ENCODE measurements at regions not wholly inside any gene's neighbourhood (a gene's known extent, or its start where the extent isn't known, plus 50 kb on each side); places are given as distances from the start of the nearest gene placed in this dataset.
"Not testable (repeated sequence)": the region's sequence is repeated elsewhere in the genome, so short reads cannot be mapped to it uniquely, and the experiment has no call there.

DNA sequence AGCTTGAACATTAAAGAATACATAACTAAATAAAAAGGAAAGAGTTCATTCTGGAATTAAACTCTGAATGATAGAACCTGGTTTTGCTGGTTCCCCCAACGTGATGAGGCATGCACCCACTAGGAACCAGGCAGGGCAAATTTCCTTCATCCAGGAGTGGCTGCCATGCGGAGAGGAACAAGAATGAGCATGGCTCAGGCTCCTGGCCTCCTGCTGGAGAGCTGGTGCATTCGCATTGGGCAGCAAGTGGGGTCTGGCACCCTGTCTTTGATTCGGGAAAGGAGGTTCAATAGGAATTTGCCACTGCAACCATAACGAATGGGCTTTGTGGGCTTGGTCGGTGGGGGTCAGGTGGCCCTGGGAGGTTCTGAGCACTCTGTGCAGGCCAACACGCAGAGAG lies 169.8 kb upstream of the TENM4 start:
- no peaks in the 10 kb centered on the region for H3K4me1 ChIP-seq (ENCODE audit: control insufficient read depth in 3 of 3, insufficient read depth in 3 of 3, low read length in 3 of 3)
- H3K27ac ChIP-seq (ENCODE audit: low read depth, low read length): no peak overlapping the region
- no peaks in the 10 kb centered on the region for H3K27me3 ChIP-seq (ENCODE audit: control insufficient read depth in 3 of 3, insufficient read depth in 3 of 3, low read length in 3 of 3)
- no peak overlapping the region for H3K4me3 ChIP-seq (ENCODE audit: low read length in 3 of 3)
- no peaks in the 10 kb centered on the region for H3K9me3 ChIP-seq (ENCODE audit: control insufficient read depth in 3 of 3, low read length in 3 of 3)
- no peaks in the 10 kb centered on the region for H3K36me3 ChIP-seq (ENCODE audit: control insufficient read depth in 3 of 3, insufficient read depth in 3 of 3, low read length in 3 of 3)
- no peak overlapping the region for H3K9ac ChIP-seq (ENCODE audit: low read depth in 1 of 3, low read length in 3 of 3)

DNA sequence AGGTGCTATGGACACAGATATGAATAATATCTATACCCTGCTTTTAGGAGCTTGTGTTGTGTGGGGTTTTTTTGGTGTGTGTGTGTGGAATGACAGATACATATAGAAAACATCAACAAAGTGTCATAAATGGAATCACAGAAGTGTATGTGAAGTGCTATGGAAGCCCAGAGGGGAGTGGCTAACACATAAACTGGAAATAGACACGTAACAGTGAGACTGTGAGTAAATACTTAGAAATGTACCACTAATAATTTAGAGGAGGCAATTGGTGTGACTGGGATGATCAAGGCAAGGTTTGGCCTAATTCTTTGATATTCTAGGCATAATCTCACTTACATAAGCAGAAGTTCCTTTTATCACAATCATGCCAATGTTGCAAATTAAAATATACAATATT lies 169.3 kb upstream of the TENM4 start:
- Histone ChIP-seq H3K4me1 (ENCODE audit: control insufficient read depth in 3 of 3, insufficient read depth in 3 of 3, low read length in 3 of 3) (no peaks in the 10 kb centered on the region), H3K36me3 (ENCODE audit: control insufficient read depth in 3 of 3, insufficient read depth in 3 of 3, low read length in 3 of 3) (no peaks in the 10 kb centered on the region), H3K27me3 (ENCODE audit: control insufficient read depth in 3 of 3, insufficient read depth in 3 of 3, low read length in 3 of 3) (no peaks in the 10 kb centered on the region), H3K9ac (ENCODE audit: low read depth in 1 of 3, low read length in 3 of 3) (no peak overlapping the region), H3K27ac (ENCODE audit: low read depth, low read length) (no peak overlapping the region), H3K4me3 (ENCODE audit: low read length in 3 of 3) (no peak overlapping the region), H3K9me3 (ENCODE audit: control insufficient read depth in 3 of 3, low read length in 3 of 3) (no peaks in the 10 kb centered on the region)

DNA sequence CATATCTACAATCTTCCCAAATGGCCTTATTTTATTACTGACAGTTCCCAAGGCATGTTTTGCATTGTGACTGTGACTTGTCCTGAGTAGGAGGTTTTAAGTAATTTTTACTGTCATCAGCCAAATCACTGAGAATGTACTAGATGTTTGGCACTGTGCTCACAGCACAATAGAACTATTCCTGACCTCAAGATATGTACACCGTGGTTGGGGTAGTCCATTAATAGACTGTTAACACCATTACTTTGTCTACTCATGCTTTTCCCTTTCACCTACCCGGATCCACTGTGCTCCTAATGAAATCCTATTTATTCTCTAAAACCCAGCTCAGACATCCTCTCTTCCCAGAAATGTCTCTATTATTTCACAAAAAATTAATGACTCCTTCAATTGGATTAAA lies 168.7 kb upstream of the TENM4 start:
- Histone ChIP-seq H3K4me3 (ENCODE audit: low read length in 3 of 3) (no peak overlapping the region), H3K9me3 (ENCODE audit: control insufficient read depth in 3 of 3, low read length in 3 of 3) (no peaks in the 10 kb centered on the region), H3K27me3 (ENCODE audit: control insufficient read depth in 3 of 3, insufficient read depth in 3 of 3, low read length in 3 of 3) (no peaks in the 10 kb centered on the region), H3K36me3 (ENCODE audit: control insufficient read depth in 3 of 3, insufficient read depth in 3 of 3, low read length in 3 of 3) (no peaks in the 10 kb centered on the region), H3K27ac (ENCODE audit: low read depth, low read length) (no peak overlapping the region), H3K9ac (ENCODE audit: low read depth in 1 of 3, low read length in 3 of 3) (no peak overlapping the region), H3K4me1 (ENCODE audit: control insufficient read depth in 3 of 3, insufficient read depth in 3 of 3, low read length in 3 of 3) (no peaks in the 10 kb centered on the region)

DNA sequence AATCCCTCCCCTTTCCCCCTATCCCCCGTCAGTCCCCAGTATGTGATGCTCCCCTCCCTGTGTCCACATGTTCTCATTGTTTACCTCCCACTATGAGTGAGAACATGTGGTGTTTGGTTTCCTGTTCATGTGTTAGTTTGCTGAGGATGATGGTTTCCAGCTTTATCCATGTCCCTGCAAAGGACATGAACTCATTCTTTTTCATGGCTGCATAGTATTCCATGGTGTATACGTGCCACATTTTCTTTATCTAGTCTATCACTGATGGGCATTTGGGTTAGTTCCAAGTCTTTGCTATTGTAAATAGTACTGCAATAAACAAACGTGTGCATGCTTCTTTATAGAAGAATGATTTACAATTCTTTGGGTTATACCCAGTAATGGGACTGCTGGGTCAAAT lies 165.6 kb upstream of the TENM4 start:
- H3K4me1 ChIP-seq (ENCODE audit: control insufficient read depth in 3 of 3, insufficient read depth in 3 of 3, low read length in 3 of 3); H3K36me3 ChIP-seq (ENCODE audit: control insufficient read depth in 3 of 3, insufficient read depth in 3 of 3, low read length in 3 of 3); H3K27me3 ChIP-seq (ENCODE audit: control insufficient read depth in 3 of 3, insufficient read depth in 3 of 3, low read length in 3 of 3); H3K4me3 ChIP-seq (ENCODE audit: low read length in 3 of 3); H3K27ac ChIP-seq (ENCODE audit: low read depth, low read length); H3K9me3 ChIP-seq (ENCODE audit: control insufficient read depth in 3 of 3, low read length in 3 of 3); H3K9ac ChIP-seq (ENCODE audit: low read depth in 1 of 3, low read length in 3 of 3): not testable (repeated sequence)

DNA sequence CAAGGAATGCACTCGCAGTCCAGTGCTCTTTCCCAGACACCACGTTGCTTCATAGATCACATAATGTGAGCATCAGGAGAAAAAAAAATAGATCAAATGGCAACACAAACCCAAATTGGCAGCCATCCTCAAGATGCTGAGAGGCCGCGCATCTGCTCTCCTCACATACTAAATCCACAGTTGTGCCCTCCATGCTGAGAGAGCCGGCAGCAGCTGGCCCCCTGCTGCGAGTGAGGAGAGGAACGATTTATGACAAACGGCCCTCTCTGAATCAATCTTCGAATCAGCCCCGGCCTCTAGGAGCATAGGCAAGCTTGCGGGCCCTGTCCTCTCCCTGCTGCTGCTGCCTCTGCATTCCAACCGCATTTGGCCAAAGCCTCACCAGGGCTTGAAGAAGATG lies 159.9 kb upstream of the TENM4 start:
- peaks cover 0 to 3% (median 0%) of the 10 kb centered on the region in 3 donors for H3K9me3 ChIP-seq (ENCODE audit: control insufficient read depth in 3 of 3, low read length in 3 of 3)
- H3K4me1 ChIP-seq (ENCODE audit: control insufficient read depth in 3 of 3, insufficient read depth in 3 of 3, low read length in 3 of 3): no peaks in the 10 kb centered on the region
- peaks cover 0 to 3% (median 0%) of the 10 kb centered on the region in 3 donors for H3K27me3 ChIP-seq (ENCODE audit: control insufficient read depth in 3 of 3, insufficient read depth in 3 of 3, low read length in 3 of 3)
- no peak overlapping the region for H3K27ac ChIP-seq (ENCODE audit: low read depth, low read length)
- no peaks in the 10 kb centered on the region for H3K36me3 ChIP-seq (ENCODE audit: control insufficient read depth in 3 of 3, insufficient read depth in 3 of 3, low read length in 3 of 3)
- no peak overlapping the region for H3K9ac ChIP-seq (ENCODE audit: low read depth in 1 of 3, low read length in 3 of 3)
- no peak overlapping the region for H3K4me3 ChIP-seq (ENCODE audit: low read length in 3 of 3)

DNA sequence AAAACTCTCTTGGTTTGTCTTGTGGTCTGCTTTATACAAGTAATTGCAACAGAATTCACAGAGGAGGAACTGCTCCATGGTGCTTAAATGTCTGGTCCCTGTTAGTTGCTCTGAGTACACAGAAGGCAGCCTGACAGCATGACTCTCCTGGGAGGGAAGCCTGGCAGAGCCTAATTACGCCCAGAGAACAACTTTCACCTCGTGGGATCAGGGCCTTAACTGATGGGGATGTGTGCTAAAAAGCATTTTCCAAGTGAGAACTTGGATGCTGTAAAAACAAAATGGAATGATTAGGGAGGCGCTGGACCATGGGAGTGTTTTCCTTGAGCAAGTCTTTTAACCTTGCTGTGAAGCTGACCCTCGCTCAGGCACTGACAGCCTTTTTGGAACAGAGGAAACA lies 154.0 kb upstream of the TENM4 start:
- no peak overlapping the region for H3K4me3 ChIP-seq (ENCODE audit: low read length in 3 of 3)
- H3K36me3 ChIP-seq (ENCODE audit: control insufficient read depth in 3 of 3, insufficient read depth in 3 of 3, low read length in 3 of 3): no peaks in the 10 kb centered on the region
- no peak overlapping the region for H3K27ac ChIP-seq (ENCODE audit: low read depth, low read length)
- no peaks in the 10 kb centered on the region for H3K27me3 ChIP-seq (ENCODE audit: control insufficient read depth in 3 of 3, insufficient read depth in 3 of 3, low read length in 3 of 3)
- H3K4me1 ChIP-seq (ENCODE audit: control insufficient read depth in 3 of 3, insufficient read depth in 3 of 3, low read length in 3 of 3): no peaks in the 10 kb centered on the region
- peaks cover 0 to 3% (median 0%) of the 10 kb centered on the region in 3 donors for H3K9me3 ChIP-seq (ENCODE audit: control insufficient read depth in 3 of 3, low read length in 3 of 3)
- no peak overlapping the region for H3K9ac ChIP-seq (ENCODE audit: low read depth in 1 of 3, low read length in 3 of 3)

DNA sequence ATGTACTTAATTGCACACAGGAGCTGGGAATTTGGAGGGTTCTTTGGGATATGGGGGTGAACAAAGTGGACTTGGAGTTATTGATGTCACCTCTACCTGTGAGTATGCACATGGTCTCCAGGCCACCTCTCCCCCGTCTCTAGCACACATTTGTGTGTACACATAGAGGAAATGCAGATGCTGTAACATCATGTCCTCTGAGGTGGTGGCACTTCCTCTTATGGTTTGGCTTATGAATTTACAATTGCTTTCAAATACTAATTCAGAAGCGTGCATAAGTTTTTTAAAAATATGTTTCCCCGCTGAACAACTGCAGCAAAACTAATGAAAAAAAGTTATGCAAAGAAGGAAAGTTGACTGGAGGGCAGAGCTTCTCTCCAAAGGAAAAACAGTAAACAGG lies 152.0 kb upstream of the TENM4 start:
- no peaks in the 10 kb centered on the region for H3K9me3 ChIP-seq (ENCODE audit: control insufficient read depth in 3 of 3, low read length in 3 of 3)
- no peak overlapping the region for H3K27ac ChIP-seq (ENCODE audit: low read depth, low read length)
- H3K4me3 ChIP-seq (ENCODE audit: low read length in 3 of 3): no peak overlapping the region
- H3K4me1 ChIP-seq (ENCODE audit: control insufficient read depth in 3 of 3, insufficient read depth in 3 of 3, low read length in 3 of 3): no peaks in the 10 kb centered on the region
- no peaks in the 10 kb centered on the region for H3K36me3 ChIP-seq (ENCODE audit: control insufficient read depth in 3 of 3, insufficient read depth in 3 of 3, low read length in 3 of 3)
- no peaks in the 10 kb centered on the region for H3K27me3 ChIP-seq (ENCODE audit: control insufficient read depth in 3 of 3, insufficient read depth in 3 of 3, low read length in 3 of 3)
- no peak overlapping the region for H3K9ac ChIP-seq (ENCODE audit: low read depth in 1 of 3, low read length in 3 of 3)

DNA sequence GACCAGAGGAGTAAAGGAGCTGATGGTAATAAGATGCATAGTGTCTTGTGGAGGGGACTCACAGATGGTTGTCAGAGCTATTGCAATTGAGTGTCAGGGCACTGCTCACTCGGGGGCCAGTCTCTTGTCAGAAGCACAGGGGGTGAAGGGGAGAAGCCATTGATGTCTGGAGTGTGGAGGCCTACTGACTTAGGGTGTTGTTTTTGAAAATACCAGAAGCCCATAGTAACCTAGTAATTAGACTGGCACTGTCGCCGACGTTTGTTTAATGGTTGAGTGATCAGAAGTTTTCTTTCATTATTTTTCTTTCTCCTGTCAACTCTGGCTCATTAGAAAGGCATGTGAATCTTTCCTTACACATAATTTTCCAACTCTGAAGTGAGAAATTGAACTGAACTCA lies 151.6 kb upstream of the TENM4 start:
- Histone ChIP-seq H3K9ac (ENCODE audit: low read depth in 1 of 3, low read length in 3 of 3) (no peak overlapping the region), H3K36me3 (ENCODE audit: control insufficient read depth in 3 of 3, insufficient read depth in 3 of 3, low read length in 3 of 3) (no peaks in the 10 kb centered on the region), H3K27ac (ENCODE audit: low read depth, low read length) (no peak overlapping the region), H3K27me3 (ENCODE audit: control insufficient read depth in 3 of 3, insufficient read depth in 3 of 3, low read length in 3 of 3) (no peaks in the 10 kb centered on the region), H3K4me3 (ENCODE audit: low read length in 3 of 3) (no peak overlapping the region), H3K9me3 (ENCODE audit: control insufficient read depth in 3 of 3, low read length in 3 of 3) (no peaks in the 10 kb centered on the region), H3K4me1 (ENCODE audit: control insufficient read depth in 3 of 3, insufficient read depth in 3 of 3, low read length in 3 of 3) (no peaks in the 10 kb centered on the region)

DNA sequence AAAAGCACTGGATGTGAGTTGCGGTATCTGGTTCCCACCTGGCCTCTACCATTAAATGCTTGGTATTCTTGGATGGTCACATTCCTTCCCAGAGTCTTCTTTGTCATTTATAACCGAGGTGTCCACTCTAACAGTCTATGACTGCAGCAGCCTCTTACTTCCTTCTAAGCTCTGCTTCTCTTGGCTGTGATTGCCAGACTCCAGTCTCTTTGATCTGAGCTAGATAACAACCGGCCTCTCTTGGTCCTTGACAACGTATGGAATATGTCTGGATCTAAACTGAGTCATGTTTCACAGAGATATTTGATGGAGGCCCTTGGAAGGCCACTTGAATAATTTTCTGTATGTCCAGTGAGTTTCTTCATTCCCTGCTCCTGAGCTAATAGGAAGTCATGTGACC lies 141.6 kb upstream of the TENM4 start:
- Histone ChIP-seq H3K27me3 (ENCODE audit: control insufficient read depth in 3 of 3, insufficient read depth in 3 of 3, low read length in 3 of 3) (peaks cover 0 to 4% (median 0%) of the 10 kb centered on the region in 3 donors), H3K9me3 (ENCODE audit: control insufficient read depth in 3 of 3, low read length in 3 of 3) (peaks cover 0 to 2% (median 0%) of the 10 kb centered on the region in 3 donors), H3K4me1 (ENCODE audit: control insufficient read depth in 3 of 3, insufficient read depth in 3 of 3, low read length in 3 of 3) (no peaks in the 10 kb centered on the region), H3K4me3 (ENCODE audit: low read length in 3 of 3) (no peak overlapping the region), H3K27ac (ENCODE audit: low read depth, low read length) (no peak overlapping the region), H3K36me3 (ENCODE audit: control insufficient read depth in 3 of 3, insufficient read depth in 3 of 3, low read length in 3 of 3) (no peaks in the 10 kb centered on the region), H3K9ac (ENCODE audit: low read depth in 1 of 3, low read length in 3 of 3) (no peak overlapping the region)

DNA sequence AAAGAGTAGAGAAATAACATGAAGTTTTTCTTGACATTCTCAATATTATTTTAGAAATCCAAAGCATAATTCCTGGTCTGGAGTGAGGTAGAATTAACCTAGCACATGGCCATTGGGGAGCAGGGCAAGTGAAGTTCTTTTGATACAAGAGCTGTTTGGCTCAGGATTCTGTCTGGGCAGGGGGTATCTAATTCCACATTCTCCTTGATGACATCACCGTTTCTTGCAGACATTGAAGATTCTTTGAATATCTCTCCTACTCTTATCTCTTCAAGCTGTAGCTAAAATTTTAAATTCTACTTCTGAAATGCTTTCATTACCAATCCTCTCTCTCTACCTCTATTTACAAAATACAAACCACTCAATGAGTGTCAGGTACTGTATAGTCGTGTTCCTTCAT lies 138.2 kb upstream of the TENM4 start:
- Histone ChIP-seq H3K9ac (ENCODE audit: low read depth in 1 of 3, low read length in 3 of 3) (no peak overlapping the region), H3K27ac (ENCODE audit: low read depth, low read length) (no peak overlapping the region), H3K9me3 (ENCODE audit: control insufficient read depth in 3 of 3, low read length in 3 of 3) (no peaks in the 10 kb centered on the region), H3K36me3 (ENCODE audit: control insufficient read depth in 3 of 3, insufficient read depth in 3 of 3, low read length in 3 of 3) (no peaks in the 10 kb centered on the region), H3K4me3 (ENCODE audit: low read length in 3 of 3) (no peak overlapping the region), H3K4me1 (ENCODE audit: control insufficient read depth in 3 of 3, insufficient read depth in 3 of 3, low read length in 3 of 3) (no peaks in the 10 kb centered on the region), H3K27me3 (ENCODE audit: control insufficient read depth in 3 of 3, insufficient read depth in 3 of 3, low read length in 3 of 3) (no peaks in the 10 kb centered on the region)

DNA sequence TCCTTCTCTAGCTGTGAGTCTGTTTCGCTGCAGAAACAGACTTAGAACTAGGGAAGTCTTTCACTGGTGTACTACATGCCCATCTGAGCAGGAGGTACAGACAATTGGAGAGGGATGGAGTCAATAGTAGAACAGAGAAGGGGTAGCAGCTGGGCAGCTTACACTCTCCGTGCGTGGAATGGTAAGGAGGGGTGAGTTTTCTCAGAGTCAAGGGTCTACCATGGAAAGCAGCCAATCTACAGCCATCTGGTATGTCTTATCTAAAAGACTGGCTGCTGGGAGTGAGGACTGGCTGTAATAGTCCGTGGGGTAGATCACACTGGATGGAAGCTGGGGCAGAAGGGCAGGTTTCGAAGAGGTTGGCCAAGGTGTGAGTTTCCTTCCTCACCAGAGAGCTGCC lies 137.3 kb upstream of the TENM4 start:
- no peak overlapping the region for H3K4me3 ChIP-seq (ENCODE audit: low read length in 3 of 3)
- H3K27me3 ChIP-seq (ENCODE audit: control insufficient read depth in 3 of 3, insufficient read depth in 3 of 3, low read length in 3 of 3): no peaks in the 10 kb centered on the region
- no peaks in the 10 kb centered on the region for H3K4me1 ChIP-seq (ENCODE audit: control insufficient read depth in 3 of 3, insufficient read depth in 3 of 3, low read length in 3 of 3)
- H3K27ac ChIP-seq (ENCODE audit: low read depth, low read length): no peak overlapping the region
- H3K9ac ChIP-seq (ENCODE audit: low read depth in 1 of 3, low read length in 3 of 3): no peak overlapping the region
- H3K36me3 ChIP-seq (ENCODE audit: control insufficient read depth in 3 of 3, insufficient read depth in 3 of 3, low read length in 3 of 3): no peaks in the 10 kb centered on the region
- H3K9me3 ChIP-seq (ENCODE audit: control insufficient read depth in 3 of 3, low read length in 3 of 3): no peaks in the 10 kb centered on the region
